Bronchial epithelial cell (primary cell): ENCODE measurements at regions not wholly inside any gene's neighbourhood (a gene's known extent, or its start where the extent isn't known, plus 50 kb on each side); places are given as distances from the start of the nearest gene placed in this dataset.
A peak's percentile ranks its signal among the peaks of the same experiment; 100 is the strongest.
"Not testable (repeated sequence)": the region's sequence is repeated elsewhere in the genome, so short reads cannot be mapped to it uniquely, and the experiment has no call there.

Experiments used
- DNase-seq: peaks from one replicate; pipeline ENCODE4 v3.0.0-alpha.2; 2010; ENCODE audit warnings: low read depth
- FAIRE-seq: peaks from 2 replicates; lab custom pipeline; 2011; peaks lifted over from hg19 to GRCh38; lab: Jason Lieb, UNC
- H3K27me3 ChIP-seq: 2 replicates; pipeline ENCODE4 v1.5.1; 2011; ENCODE audit warnings: low read length; ENCODE audit not compliant: control insufficient read depth, insufficient read depth
- H3K36me3 ChIP-seq: 2 replicates; pipeline ENCODE4 v1.5.1; 2011; ENCODE audit warnings: low read length; ENCODE audit not compliant: control insufficient read depth, insufficient read depth
- H3K4me3 ChIP-seq: 2 replicates; pipeline ENCODE4 v1.5.1; 2011; ENCODE audit warnings: mild to moderate bottlenecking, low read depth, low read length, control low read depth
- CTCF ChIP-seq: IDR thresholded peaks from 2 replicates; pipeline ENCODE4 v1.5.1; 2011; ENCODE audit warnings: mild to moderate bottlenecking, moderate library complexity, low read length, control low read depth, inconsistent platforms; ENCODE audit not compliant: insufficient read depth, severe bottlenecking

GRCh38 chr12:14032191-14032590 lies 50.8 kb upstream of the GRIN2B start:
- H3K4me3 ChIP-seq, FAIRE-seq, DNase-seq, H3K36me3 ChIP-seq, H3K27me3 ChIP-seq: not testable (repeated sequence)

- Histone ChIP-seq H3K27me3 (no peaks in the 10 kb centered on the region), H3K36me3 (no peaks in the 10 kb centered on the region), H3K4me3 (no peak overlapping the region)
- DNase-seq = no peak
- FAIRE-seq = no peak
- TF ChIP-seq CTCF = no peak
These were observed 62.4 kb upstream of the GRIN2B start for GRCh38 chr12:14043776-14044175.

- DNase-seq (no peak), FAIRE-seq (no peak)
- Histone ChIP-seq H3K27me3 (no peaks in the 10 kb centered on the region), H3K4me3 (no peak overlapping the region), H3K36me3 (no peaks in the 10 kb centered on the region)
- TF ChIP-seq CTCF = no peak
These were observed 67.6 kb upstream of the GRIN2B start for GRCh38 chr12:14048941-14049545.

- no peak overlapping the region for H3K4me3 ChIP-seq
- H3K36me3 ChIP-seq = no peaks in the 10 kb centered on the region
- no peaks in the 10 kb centered on the region for H3K27me3 ChIP-seq
- DNase-seq (no peak), FAIRE-seq (no peak)
- no peak for TF ChIP-seq CTCF
These were observed 76.5 kb upstream of the GRIN2B start for GRCh38 chr12:14057895-14058294.

- no peak for TF ChIP-seq CTCF
- Histone ChIP-seq H3K4me3 (no peak overlapping the region), H3K36me3 (no peaks in the 10 kb centered on the region), H3K27me3 (no peaks in the 10 kb centered on the region)
- no peak for FAIRE-seq
- no peak for DNase-seq
These were observed 77.3 kb upstream of the GRIN2B start for GRCh38 chr12:14058717-14059116.

- peak; percentile 42 for DNase-seq
- no peak overlapping the region for H3K4me3 ChIP-seq
- no peak for FAIRE-seq
These were observed 78.1 kb upstream of the GRIN2B start for GRCh38 chr12:14059548-14059947.

More at GRCh38 chr12:14059548-14059947, 78.1 kb upstream of the GRIN2B start:
- Histone ChIP-seq H3K36me3 (no peaks in the 10 kb centered on the region), H3K27me3 (no peaks in the 10 kb centered on the region)
- TF ChIP-seq CTCF = no peak
